T-cell (primary cell): ENCODE measurements at regions not wholly inside any gene's neighbourhood (a gene's known extent, or its start where the extent isn't known, plus 50 kb on each side); places are given as distances from the start of the nearest gene placed in this dataset.

Experiments
- ATAC-seq, 4 experiments: fragments of 200-7000 bp in 3 of 4; fragments of 150-1000 bp in 1 of 4; cut with Tn5 transposase; replicated peaks in 1 of 4; 1 replicate in 3 of 4; 2 replicates in 1 of 4; pipeline ENCODE4 v1.10.0; 2021; ENCODE audit warnings: moderate library complexity in 3 of 4, mild to moderate bottlenecking in 2 of 4, moderate number of reproducible peaks in 1 of 4
- CTCF ChIA-PET, 2 donors: fragments of 300-600 bp; sonication (Branson Sonifier 250); formaldehyde crosslinking; loops; one replicate each; lab custom pipeline; 2022; ENCODE audit warnings: antibody characterized with exemption in 2 of 2; lab: Charles Lee
- POLR2A ChIA-PET, 2 donors: fragments of 300-600 bp; sonication (Branson Sonifier 250); formaldehyde crosslinking; loops; one replicate each; lab custom pipeline; 2022; ENCODE audit warnings: antibody characterized with exemption in 2 of 2; lab: Charles Lee
- DNase-seq, 35 experiments: peaks; one replicate each; pipeline versions ENCODE4 v3.0.0 to v3.0.0-alpha.2; 2013 to 2023
- H3K27ac ChIP-seq: one replicate; pipeline ENCODE4 v1.5.1; 2013; ENCODE audit warnings: low read length
- H3K27me3 ChIP-seq, 2 experiments: replicated peaks in 1 of 2; 1 replicate in 1 of 2; 2 replicates in 1 of 2; pipeline versions ENCODE4 v1.6.1 to v1.7.0; 2013; ENCODE audit warnings: low read length in 1 of 2, mixed read lengths in 1 of 2; ENCODE audit not compliant: control insufficient read depth in 2 of 2, insufficient read depth in 2 of 2; ENCODE audit errors: extremely low read depth in 1 of 2
- H3K36me3 ChIP-seq, 2 donors: 1 replicate in 1 of 2; 2 replicates in 1 of 2; pipeline versions ENCODE4 v1.6.1 to v1.7.0; 2013; ENCODE audit warnings: low read length in 1 of 2; ENCODE audit not compliant: control insufficient read depth in 2 of 2, insufficient read depth in 1 of 2; ENCODE audit errors: extremely low read depth in 1 of 2
- H3K4me1 ChIP-seq, 2 experiments: 1 replicate in 1 of 2; 2 replicates in 1 of 2; pipeline versions ENCODE4 v1.6.1 to v1.7.0; 2013; ENCODE audit warnings: low read length in 2 of 2, mixed read lengths in 1 of 2; ENCODE audit not compliant: insufficient read depth in 2 of 2, control insufficient read depth in 1 of 2; ENCODE audit errors: extremely low read depth in 1 of 2
- H3K4me3 ChIP-seq, 2 donors: 1 replicate in 1 of 2; 2 replicates in 1 of 2; pipeline versions ENCODE4 v1.5.1 to v1.7.0; 2013; ENCODE audit warnings: mild to moderate bottlenecking in 2 of 2, low read length in 1 of 2, moderate library complexity in 1 of 2; ENCODE audit not compliant: control insufficient read depth in 1 of 2; ENCODE audit errors: extremely low read depth in 1 of 2
- H3K9me3 ChIP-seq: 2 replicates; pipeline ENCODE4 v1.7.0; 2013
- H3K27ac Mint-ChIP-seq, 2 donors: one replicate each; pipeline ENCODE4 v1.8.0; 2020 to 2021; ENCODE audit warnings: mild to moderate bottlenecking in 2 of 2, mixed read lengths in 2 of 2
- H3K27me3 Mint-ChIP-seq, 2 donors: one replicate each; pipeline ENCODE4 v1.8.0; 2021 to 2022; ENCODE audit warnings: mixed read lengths in 2 of 2
- H3K36me3 Mint-ChIP-seq: one replicate; pipeline ENCODE4 v1.8.0; 2021; ENCODE audit warnings: mixed read lengths
- H3K4me1 Mint-ChIP-seq, 3 donors: one replicate each; pipeline ENCODE4 v1.8.0; 2020 to 2022; ENCODE audit warnings: mixed read lengths in 3 of 3, mild to moderate bottlenecking in 1 of 3
- H3K4me3 Mint-ChIP-seq, 3 donors: one replicate each; pipeline ENCODE4 v1.8.0; 2020 to 2022; ENCODE audit warnings: mild to moderate bottlenecking in 3 of 3, mixed read lengths in 3 of 3, moderate library complexity in 3 of 3
- H3K9me3 Mint-ChIP-seq, 3 donors: one replicate each; pipeline ENCODE4 v1.8.0; 2020 to 2022; ENCODE audit warnings: mixed read lengths in 3 of 3
- WGBS: methylation state at CpG from one replicate; pipeline ENCODE4 v1.1.5; 2013; ENCODE audit warnings: missing lambda C conversion rate; ENCODE audit not compliant: insufficient coverage; 5-methylcytosine and 5-hydroxymethylcytosine counted together

GRCh38 chr6:55019591-55019990 lies 154.7 kb upstream of the HCRTR2 start:
- no peaks in the 10 kb centered on the region for H3K9me3 ChIP-seq
- Mint-ChIP-seq H3K27me3 (no peaks in the 10 kb centered on the region), H3K9me3 (peaks cover 0 to 10% (median 7%) of the 10 kb centered on the region in 3 donors), H3K36me3 (no peaks in the 10 kb centered on the region), H3K27ac (no peak overlapping the region), H3K4me1 (no peaks in the 10 kb centered on the region), H3K4me3 (no peak overlapping the region)
- ChIA-PET CTCF (no interaction called here), POLR2A (no interaction called here)
- no peaks in the 10 kb centered on the region for H3K4me1 ChIP-seq
- ATAC-seq (no peak), DNase-seq (no peak)
- no peaks in the 10 kb centered on the region for H3K36me3 ChIP-seq
- H3K27ac ChIP-seq = no peak overlapping the region
- no peaks in the 10 kb centered on the region for H3K27me3 ChIP-seq
- H3K4me3 ChIP-seq = no peak overlapping the region

- POLR2A ChIA-PET = no interaction called here
- no peaks in the 10 kb centered on the region for H3K4me1 ChIP-seq
- Mint-ChIP-seq H3K9me3 (peaks cover 0 to 17% (median 14%) of the 10 kb centered on the region in 3 donors), H3K4me3 (no peak overlapping the region), H3K27ac (no peak overlapping the region), H3K36me3 (no peaks in the 10 kb centered on the region), H3K4me1 (no peaks in the 10 kb centered on the region), H3K27me3 (no peaks in the 10 kb centered on the region)
- H3K9me3 ChIP-seq = no peaks in the 10 kb centered on the region
- peak in 1 of 35 experiments; percentile 2 for DNase-seq
- WGBS = no CpG with 5 or more reads among the region's 3 CpGs
- CTCF ChIA-PET = no interaction called here
- no peaks in the 10 kb centered on the region for H3K27me3 ChIP-seq
- ATAC-seq = no peak
- H3K27ac ChIP-seq = no peak overlapping the region
- no peak overlapping the region for H3K4me3 ChIP-seq
- H3K36me3 ChIP-seq = no peaks in the 10 kb centered on the region
Observed at GRCh38 chr6:55023230-55023629, 151.1 kb upstream of the HCRTR2 start.

DNA sequence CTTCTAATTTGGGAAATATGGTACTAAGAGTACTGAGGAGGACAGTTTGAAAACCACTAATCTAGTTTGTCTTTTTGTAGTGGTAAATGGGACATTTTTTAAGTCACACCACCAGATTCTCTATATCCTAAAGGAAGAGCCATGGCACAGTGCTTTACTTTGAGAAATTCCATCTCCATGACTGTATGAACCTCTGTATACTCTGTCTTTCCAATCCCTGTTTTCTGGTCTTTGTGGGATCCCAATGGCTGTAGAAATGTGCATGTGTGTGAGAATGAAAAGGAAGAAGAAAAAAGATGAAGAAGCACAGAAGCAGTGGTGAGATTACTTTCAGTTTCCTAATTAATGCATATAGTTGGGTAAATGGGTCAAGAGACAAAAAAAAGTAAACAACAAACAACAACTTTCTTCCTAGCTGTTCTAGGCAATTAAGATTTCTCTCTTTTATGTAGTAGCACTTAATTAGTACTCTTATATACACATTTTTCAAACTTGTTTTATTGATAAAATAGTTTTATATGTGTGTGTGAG lies 141.2 kb upstream of the HCRTR2 start:
- ATAC-seq = no peak
- H3K27ac Mint-ChIP-seq = no peak overlapping the region
- POLR2A ChIA-PET = interaction anchor here in 1 of 2 donors (0.7 kb wide), 1 partner anchor 51 kb away, joined by 3 read pairs; no protein-coding TSS in a partner anchor

GRCh38 chr6:55034752-55035151 lies 139.6 kb upstream of the HCRTR2 start:
- H3K27me3 Mint-ChIP-seq = no peaks in the 10 kb centered on the region
- H3K9me3 ChIP-seq = no peaks in the 10 kb centered on the region
- no peak for ATAC-seq
- H3K27ac ChIP-seq = no peak overlapping the region
- H3K36me3 Mint-ChIP-seq = no peaks in the 10 kb centered on the region
- H3K36me3 ChIP-seq = no peaks in the 10 kb centered on the region
- ChIA-PET CTCF (no interaction called here), POLR2A (no interaction called here)
- no peak for DNase-seq
- H3K4me1 ChIP-seq = no peaks in the 10 kb centered on the region
- H3K4me3 Mint-ChIP-seq = no peak overlapping the region
- no peak overlapping the region for H3K27ac Mint-ChIP-seq
- H3K27me3 ChIP-seq = no peaks in the 10 kb centered on the region
- peaks cover 0 to 23% (median 10%) of the 10 kb centered on the region in 3 donors for H3K9me3 Mint-ChIP-seq
- no peak overlapping the region for H3K4me3 ChIP-seq
- no peaks in the 10 kb centered on the region for H3K4me1 Mint-ChIP-seq
- no CpG with 5 or more reads among the region's 3 CpGs for WGBS

More for the DNA sequence above, 141.2 kb upstream of the HCRTR2 start:
- CTCF ChIA-PET = no interaction called here
- Histone ChIP-seq H3K27me3 (no peaks in the 10 kb centered on the region), H3K4me3 (no peak overlapping the region), H3K4me1 (no peaks in the 10 kb centered on the region), H3K9me3 (no peaks in the 10 kb centered on the region), H3K36me3 (no peaks in the 10 kb centered on the region), H3K27ac (no peak overlapping the region)
- no peaks in the 10 kb centered on the region for H3K27me3 Mint-ChIP-seq
- no peak overlapping the region for H3K4me3 Mint-ChIP-seq
- H3K36me3 Mint-ChIP-seq = no peaks in the 10 kb centered on the region
- DNase-seq = no peak
- H3K4me1 Mint-ChIP-seq = no peaks in the 10 kb centered on the region
- H3K9me3 Mint-ChIP-seq = peaks cover 6 to 21% (median 15%) of the 10 kb centered on the region in 3 donors

- 54% methylated on average over 3 of the region's 3 CpGs for WGBS
- H3K27ac ChIP-seq = no peak overlapping the region
- no peaks in the 10 kb centered on the region for H3K4me1 Mint-ChIP-seq
- no peak for DNase-seq
- no peak for ATAC-seq
- H3K27ac Mint-ChIP-seq = no peak overlapping the region
- H3K36me3 ChIP-seq = no peaks in the 10 kb centered on the region
- no peak overlapping the region for H3K4me3 Mint-ChIP-seq
- ChIA-PET CTCF (no interaction called here), POLR2A (no interaction called here)
- H3K36me3 Mint-ChIP-seq = no peaks in the 10 kb centered on the region
- no peaks in the 10 kb centered on the region for H3K4me1 ChIP-seq
- H3K27me3 Mint-ChIP-seq = no peaks in the 10 kb centered on the region
- H3K27me3 ChIP-seq = no peaks in the 10 kb centered on the region
- H3K9me3 Mint-ChIP-seq = peaks cover 3 to 20% (median 12%) of the 10 kb centered on the region in 3 donors
- no peak overlapping the region for H3K4me3 ChIP-seq
- no peaks in the 10 kb centered on the region for H3K9me3 ChIP-seq
Observed at GRCh38 chr6:55040102-55040848, 134.0 kb upstream of the HCRTR2 start.

DNA sequence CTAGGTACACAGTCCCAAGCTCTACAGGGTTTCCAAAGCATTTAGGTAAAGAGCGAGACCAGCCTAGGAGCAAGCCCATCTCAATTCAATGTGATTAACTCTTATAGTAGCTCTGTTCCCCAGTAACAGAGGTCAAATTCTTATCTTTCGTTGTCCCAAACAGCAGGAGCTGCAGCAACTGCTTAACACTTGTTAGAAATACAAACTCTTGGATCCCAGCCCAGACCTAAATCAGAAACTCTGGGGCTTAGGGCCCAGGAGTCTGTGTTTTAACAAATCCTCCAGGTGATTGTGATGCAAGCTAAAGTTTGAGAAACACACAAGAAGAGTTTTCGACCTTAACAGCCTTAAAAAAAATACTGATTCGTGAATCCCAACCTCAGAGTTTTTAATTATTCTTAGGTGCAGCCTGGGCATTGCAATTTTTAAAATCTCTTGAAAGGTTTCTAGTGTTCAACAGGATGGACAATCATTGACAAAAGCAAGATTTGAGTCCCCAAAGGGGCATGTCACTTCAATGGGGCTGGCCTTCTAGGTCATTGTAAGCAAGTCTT lies 127.4 kb upstream of the HCRTR2 start:
- no peak overlapping the region for H3K27ac ChIP-seq
- Mint-ChIP-seq H3K9me3 (peaks cover 7 to 13% (median 12%) of the 10 kb centered on the region in 3 donors), H3K27ac (no peak overlapping the region), H3K36me3 (no peaks in the 10 kb centered on the region), H3K27me3 (no peaks in the 10 kb centered on the region), H3K4me3 (no peak overlapping the region), H3K4me1 (no peaks in the 10 kb centered on the region)
- no peaks in the 10 kb centered on the region for H3K9me3 ChIP-seq
- no peak for DNase-seq
- no peak overlapping the region for H3K4me3 ChIP-seq
- CTCF ChIA-PET = no interaction called here
- 69% methylated on average over 2 of the region's 4 CpGs for WGBS
- no peaks in the 10 kb centered on the region for H3K4me1 ChIP-seq
- POLR2A ChIA-PET = no interaction called here
- ATAC-seq = no peak
- no peaks in the 10 kb centered on the region for H3K27me3 ChIP-seq
- H3K36me3 ChIP-seq = no peaks in the 10 kb centered on the region
